ENCODE measurements at regions not wholly inside any gene's neighbourhood (a gene's known extent, or its start where the extent isn't known, plus 50 kb on each side); places are given as distances from the start of the nearest gene placed in this dataset.

DNA sequence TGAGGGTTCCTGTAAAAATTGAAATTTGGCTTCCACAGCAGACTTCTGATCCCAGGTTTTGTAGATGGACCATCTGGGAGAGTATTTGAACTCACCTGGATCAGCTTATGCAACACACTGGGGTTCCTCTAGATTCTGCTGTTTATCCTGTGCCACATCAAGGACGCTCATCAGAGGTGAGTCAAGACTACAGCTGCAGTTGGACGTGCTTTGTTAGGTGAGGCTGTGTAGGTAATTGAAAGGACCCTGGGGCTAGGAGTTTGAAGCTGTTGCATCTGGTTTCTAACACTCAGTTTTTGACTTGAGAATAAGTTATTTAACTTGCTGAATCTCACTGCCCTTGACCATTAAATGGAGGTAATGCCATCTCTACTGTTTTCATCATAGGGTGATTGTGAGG lies 394.2 kb downstream of the EDEM1 start:
- TF ChIP-seq CTCF (IDR thresholded peaks at IDR 0.05) (no peak), POLR2A (IDR thresholded peaks at IDR 0.05) (no peak)
- no peak overlapping the region for H3K4me3 ChIP-seq
- H3K36me3 ChIP-seq, result no peaks in the 10 kb centered on the region
- WGBS, 4 donors, result 68 to 72% (median 69%) methylated on average over 2 of the region's 2 CpGs
- intact Hi-C loops (cut with DNase I), result loop anchor here in 1 of 10 donors (2.0 kb wide), 1 partner anchor 63 kb away; no protein-coding TSS in a partner anchor
- no peak overlapping the region for H3K27ac ChIP-seq
- H3K27me3 ChIP-seq, result no peaks in the 10 kb centered on the region
- no peaks in the 10 kb centered on the region for H3K4me1 ChIP-seq
- H3K9me3 ChIP-seq, result peaks cover 0 to 3% (median 0%) of the 10 kb centered on the region in 12 donors
- no peak for DNase-seq
- ATAC-seq, result no peak

DNA sequence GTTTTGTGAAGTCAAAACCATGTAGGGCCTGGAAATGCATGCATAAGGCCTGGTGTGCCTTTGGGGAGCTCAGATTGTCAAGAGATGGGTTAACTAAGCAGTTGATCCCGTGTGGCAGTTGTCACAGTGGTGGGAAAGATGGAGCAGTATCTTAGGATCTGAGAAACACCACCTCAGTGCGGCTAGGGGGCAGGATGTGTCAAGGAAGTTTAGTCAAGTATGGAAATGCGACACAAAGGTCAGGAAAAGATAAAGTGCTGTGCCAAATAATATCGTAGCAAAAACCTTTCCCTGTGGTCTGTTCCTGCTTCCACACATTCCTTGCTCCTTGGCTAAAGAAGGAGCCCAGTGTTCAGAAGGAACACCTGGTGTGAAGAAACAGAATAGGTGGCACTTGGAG lies 396.4 kb downstream of the EDEM1 start:
- intact Hi-C loops (cut with DNase I), result loop anchor here in 1 of 10 donors (2.0 kb wide), 1 partner anchor 61 kb away; no protein-coding TSS in a partner anchor
- 27 to 35% (median 30%) methylated on average over 4 of the region's 4 CpGs for WGBS, 4 donors
- H3K9me3 ChIP-seq, result peaks cover 0 to 3% (median 0%) of the 10 kb centered on the region in 12 donors
- H3K27me3 ChIP-seq, result no peaks in the 10 kb centered on the region
- no peak for TF ChIP-seq CTCF (IDR thresholded peaks at IDR 0.05)
- TF ChIP-seq POLR2A (IDR thresholded peaks at IDR 0.05), result no peak
- ATAC-seq, result no peak
- H3K27ac ChIP-seq, result no peak overlapping the region
- no peaks in the 10 kb centered on the region for H3K36me3 ChIP-seq
- no peak overlapping the region for H3K4me3 ChIP-seq
- no peak for DNase-seq
- no peaks in the 10 kb centered on the region for H3K4me1 ChIP-seq

GRCh38 chr3:5585085-5585484 lies 397.6 kb downstream of the EDEM1 start:
- H3K9me3 ChIP-seq, result peaks cover 0 to 3% (median 0%) of the 10 kb centered on the region in 12 donors
- no peak overlapping the region for H3K27ac ChIP-seq
- no peak overlapping the region for H3K4me3 ChIP-seq
- ATAC-seq (no peak), DNase-seq (no peak)
- no peaks in the 10 kb centered on the region for H3K36me3 ChIP-seq
- intact Hi-C loops (cut with DNase I), result no loop called here
- no peaks in the 10 kb centered on the region for H3K4me1 ChIP-seq
- 66 to 73% (median 67%) methylated on average over 2 of the region's 2 CpGs for WGBS, 4 donors
- no peaks in the 10 kb centered on the region for H3K27me3 ChIP-seq
- TF ChIP-seq CTCF (IDR thresholded peaks at IDR 0.05) (no peak), POLR2A (IDR thresholded peaks at IDR 0.05) (no peak)

- DNase-seq (no peak), ATAC-seq (no peak)
- H3K4me3 ChIP-seq, result no peak overlapping the region
- no peak for TF ChIP-seq POLR2A (IDR thresholded peaks at IDR 0.05)
- TF ChIP-seq CTCF (IDR thresholded peaks at IDR 0.05), result no peak
- H3K27me3 ChIP-seq, result no peaks in the 10 kb centered on the region
- no peak overlapping the region for H3K27ac ChIP-seq
- WGBS, 4 donors, result 78 to 91% (median 85%) methylated on average over 1 of the region's 1 CpG
- H3K36me3 ChIP-seq, result no peaks in the 10 kb centered on the region
- intact Hi-C loops (cut with DNase I), result no loop called here
- peaks cover 0 to 18% (median under 1%) of the 10 kb centered on the region in 12 donors for H3K9me3 ChIP-seq
- H3K4me1 ChIP-seq, result no peaks in the 10 kb centered on the region
Observed at GRCh38 chr3:5606884-5607472, 419.5 kb downstream of the EDEM1 start.
